Uterus (tissue), 2 donors: ENCODE measurements at regions not wholly inside any gene's neighbourhood (a gene's known extent, or its start where the extent isn't known, plus 50 kb on each side); places are given as distances from the start of the nearest gene placed in this dataset.

Experiments
- CTCF ChIP-seq, 4 experiments: fragments of 200-600 bp in 2 of 4; fragments of 450-650 bp in 2 of 4; sonication (generic) in 2 of 4; IDR thresholded peaks; one replicate each; pipeline ENCODE4 v1.5.1; 2016 to 2019; ENCODE audit warnings: antibody characterized with exemption in 4 of 4, mild to moderate bottlenecking in 2 of 4, moderate library complexity in 1 of 4
- POLR2A ChIP-seq, 2 donors: fragments of 450-650 bp; IDR thresholded peaks; one replicate each; pipeline ENCODE4 v1.6.1; 2016; ENCODE audit warnings: antibody characterized with exemption in 2 of 2, mild to moderate bottlenecking in 1 of 2, moderate library complexity in 1 of 2

GRCh38 chr1:101165532-101165931 is 71.3 kb upstream of the S1PR1 start:
- TF ChIP-seq CTCF (IDR thresholded peaks at IDR 0.05), result no peak
- no peak for TF ChIP-seq POLR2A (IDR thresholded peaks at IDR 0.05)
